A549 (cell line): ENCODE measurements at regions not wholly inside any gene's neighbourhood (a gene's known extent, or its start where the extent isn't known, plus 50 kb on each side); places are given as distances from the start of the nearest gene placed in this dataset.

Experiments
- ATAC-seq, 2 experiments: fragments of 200-7000 bp in 1 of 2; fragments of >200 bp in 1 of 2; cut with Nextera tagmentation in 1 of 2; cut with Tn5 transposase in 1 of 2; 3 replicates each; pipeline versions ENCODE4 v1.8.0 to v1.9.1; 2018 to 2020; ENCODE audit warnings: mild to moderate bottlenecking in 1 of 2, moderate library complexity in 1 of 2
- CTCF ChIA-PET: fragments of 300-600 bp; sonication (Branson Sonifier 250); formaldehyde crosslinking; extraction: SDS; loops from one replicate; lab custom pipeline; 2021; ENCODE audit warnings: antibody characterized with exemption, inconsistent platforms; lab: Yijun Ruan, JAX
- POLR2A ChIA-PET: fragments of 350-600 bp; formaldehyde crosslinking; extraction: SDS; loops from one replicate; lab custom pipeline; 2021; ENCODE audit warnings: antibody characterized with exemption, inconsistent platforms; lab: Yijun Ruan, JAX
- DNase-seq, 2 experiments: peaks; one replicate each; pipeline versions ENCODE4 v3.0.0 to v3.0.0-alpha.2; 2011 to 2016; ENCODE audit warnings: low read depth in 1 of 2, low spot score in 1 of 2
- FAIRE-seq: peaks from 2 replicates; lab custom pipeline; 2011; peaks lifted over from hg19 to GRCh38; lab: Jason Lieb, UNC
- H3K27ac ChIP-seq, 2 experiments: fragments of >200 bp; sonication (Bioruptor Twin); formaldehyde crosslinking; 3 replicates each; pipeline ENCODE4 v1.5.1; 2016 to 2017
- H3K4me1 ChIP-seq: fragments of >200 bp; sonication (Bioruptor Twin); formaldehyde crosslinking; 3 replicates; pipeline ENCODE4 v1.6.1; 2016
- H3K4me2 ChIP-seq: fragments of >200 bp; sonication (Bioruptor Twin); formaldehyde crosslinking; 3 replicates; pipeline ENCODE4 v1.6.1; 2016
- H3K4me3 ChIP-seq: fragments of >200 bp; sonication (Bioruptor Twin); formaldehyde crosslinking; 3 replicates; pipeline ENCODE4 v1.5.1; 2016
- H3K9me3 ChIP-seq: fragments of >200 bp; sonication (Bioruptor Twin); formaldehyde crosslinking; 3 replicates; pipeline ENCODE4 v1.6.1; 2016
- CEBPB ChIP-seq, 2 experiments: fragments of >200 bp in 1 of 2; sonication (Bioruptor Twin) in 1 of 2; formaldehyde crosslinking in 1 of 2; IDR thresholded peaks; 2 replicates each; pipeline ENCODE4 v1.6.1; 2012 to 2016
- EHF ChIP-seq: fragments of 250-450 bp; sonication (Bioruptor Pico); IDR thresholded peaks from 2 replicates; pipeline ENCODE4 v1.5.0; 2020; ENCODE audit warnings: mild to moderate bottlenecking
- EP300 ChIP-seq, 2 experiments: fragments of >200 bp; sonication (Bioruptor Twin); formaldehyde crosslinking; IDR thresholded peaks; 2 replicates in 1 of 2; 3 replicates in 1 of 2; pipeline ENCODE4 v1.6.1; 2016 to 2017
- ESRRA ChIP-seq: fragments of 150-350 bp; IDR thresholded peaks from 2 replicates; pipeline ENCODE4 v1.6.1; 2014; ENCODE audit warnings: mild to moderate bottlenecking, low read length, borderline replicate concordance
- FOSB ChIP-seq: fragments of 250-450 bp; sonication (Bioruptor Pico); IDR thresholded peaks from 2 replicates; pipeline ENCODE4 v1.5.0; 2020; ENCODE audit warnings: mild to moderate bottlenecking, moderate library complexity
- HDAC2 ChIP-seq: fragments of 200-600 bp; sonication (generic); IDR thresholded peaks from 2 replicates; pipeline ENCODE4 v1.6.1; 2016
- HOXA7 ChIP-seq: fragments of 250-450 bp; sonication (Bioruptor Pico); IDR thresholded peaks from 2 replicates; pipeline ENCODE4 v1.5.0; 2020; ENCODE audit warnings: mild to moderate bottlenecking, moderate library complexity
- HOXB5 ChIP-seq: fragments of 250-450 bp; sonication (Bioruptor Pico); IDR thresholded peaks from 2 replicates; pipeline ENCODE4 v1.5.0; 2020; ENCODE audit warnings: mild to moderate bottlenecking, moderate library complexity
- KDM1A ChIP-seq: fragments of 200-600 bp; sonication (generic); IDR thresholded peaks from 2 replicates; pipeline ENCODE4 v1.6.1; 2016; ENCODE audit warnings: low read depth, mild to moderate bottlenecking
- KDM5A ChIP-seq: fragments of 200-600 bp; sonication (generic); IDR thresholded peaks from 2 replicates; pipeline ENCODE4 v1.6.1; 2016; ENCODE audit warnings: antibody characterized with exemption, mild to moderate bottlenecking
- MAFK ChIP-seq: fragments of 450-650 bp; IDR thresholded peaks from 2 replicates; pipeline ENCODE4 v1.6.1; 2014; ENCODE audit not compliant: partially characterized antibody
- NPAS2 ChIP-seq: fragments of 250-450 bp; sonication (Bioruptor Pico); IDR thresholded peaks from 2 replicates; pipeline ENCODE4 v1.8.0; 2022; ENCODE audit warnings: mild to moderate bottlenecking, moderate library complexity, borderline replicate concordance
- NR3C1 ChIP-seq: fragments of >200 bp; sonication (Bioruptor Twin); formaldehyde crosslinking; IDR thresholded peaks from 3 replicates; pipeline ENCODE4 v1.6.1; 2017
- POLR2A ChIP-seq: IDR thresholded peaks from 2 replicates; pipeline ENCODE4 v1.6.1; 2012; ENCODE audit warnings: mild to moderate bottlenecking, low read length
- RARB ChIP-seq: fragments of 250-450 bp; sonication (Bioruptor Pico); IDR thresholded peaks from 2 replicates; pipeline ENCODE4 v1.8.0; 2021; ENCODE audit warnings: mild to moderate bottlenecking, moderate library complexity
- RCOR1 ChIP-seq: fragments of 150-350 bp; IDR thresholded peaks from 2 replicates; pipeline ENCODE4 v1.6.1; 2014; ENCODE audit warnings: antibody characterized with exemption, low read length, low read depth
- SMC3 ChIP-seq: fragments of >200 bp; sonication (Bioruptor Twin); formaldehyde crosslinking; IDR thresholded peaks from 3 replicates; pipeline ENCODE4 v1.6.1; 2018; ENCODE audit warnings: inconsistent platforms
- TFCP2L1 ChIP-seq: fragments of 250-450 bp; sonication (Bioruptor Pico); IDR thresholded peaks from 2 replicates; pipeline ENCODE4 v1.5.0; 2021; ENCODE audit warnings: mild to moderate bottlenecking
- ZC3H11A ChIP-seq: fragments of 450-650 bp; IDR thresholded peaks from 2 replicates; pipeline ENCODE4 v1.6.1; 2014; ENCODE audit warnings: antibody characterized with exemption, mild to moderate bottlenecking
- ZNF302 ChIP-seq: fragments of 250-450 bp; sonication (Bioruptor Pico); IDR thresholded peaks from 2 replicates; pipeline ENCODE4 v1.9.0; 2021; ENCODE audit warnings: inconsistent platforms, mild to moderate bottlenecking, moderate library complexity
- ZSCAN20 ChIP-seq: fragments of 250-450 bp; sonication (Bioruptor Pico); IDR thresholded peaks from 2 replicates; pipeline ENCODE4 v1.8.0; 2022; ENCODE audit warnings: mild to moderate bottlenecking, moderate library complexity
- WGBS: methylation state at CpG from one replicate; pipeline ENCODE4 v1.1.6; 2017; ENCODE audit errors: missing lambda C conversion rate; 5-methylcytosine and 5-hydroxymethylcytosine counted together
- TF ChIP-seq, protein P1 (sequence below): fragments of 200-600 bp; sonication (generic); IDR thresholded peaks from 2 replicates; pipeline ENCODE4 v1.6.1; 2016; ENCODE audit warnings: antibody characterized with exemption, mild to moderate bottlenecking, moderate library complexity
- TF ChIP-seq, protein P2 (sequence below): IDR thresholded peaks from 2 replicates; pipeline ENCODE4 v1.6.1; 2012
- TF ChIP-seq, protein P3 (sequence below): fragments of >200 bp; sonication (Bioruptor Twin); formaldehyde crosslinking; IDR thresholded peaks from 2 replicates; pipeline ENCODE4 v1.6.1; 2016
- TF ChIP-seq, protein P4 (sequence below): fragments of 450-650 bp; IDR thresholded peaks from 2 replicates; pipeline ENCODE4 v1.6.1; 2014; ENCODE audit warnings: antibody characterized with exemption

DNA sequence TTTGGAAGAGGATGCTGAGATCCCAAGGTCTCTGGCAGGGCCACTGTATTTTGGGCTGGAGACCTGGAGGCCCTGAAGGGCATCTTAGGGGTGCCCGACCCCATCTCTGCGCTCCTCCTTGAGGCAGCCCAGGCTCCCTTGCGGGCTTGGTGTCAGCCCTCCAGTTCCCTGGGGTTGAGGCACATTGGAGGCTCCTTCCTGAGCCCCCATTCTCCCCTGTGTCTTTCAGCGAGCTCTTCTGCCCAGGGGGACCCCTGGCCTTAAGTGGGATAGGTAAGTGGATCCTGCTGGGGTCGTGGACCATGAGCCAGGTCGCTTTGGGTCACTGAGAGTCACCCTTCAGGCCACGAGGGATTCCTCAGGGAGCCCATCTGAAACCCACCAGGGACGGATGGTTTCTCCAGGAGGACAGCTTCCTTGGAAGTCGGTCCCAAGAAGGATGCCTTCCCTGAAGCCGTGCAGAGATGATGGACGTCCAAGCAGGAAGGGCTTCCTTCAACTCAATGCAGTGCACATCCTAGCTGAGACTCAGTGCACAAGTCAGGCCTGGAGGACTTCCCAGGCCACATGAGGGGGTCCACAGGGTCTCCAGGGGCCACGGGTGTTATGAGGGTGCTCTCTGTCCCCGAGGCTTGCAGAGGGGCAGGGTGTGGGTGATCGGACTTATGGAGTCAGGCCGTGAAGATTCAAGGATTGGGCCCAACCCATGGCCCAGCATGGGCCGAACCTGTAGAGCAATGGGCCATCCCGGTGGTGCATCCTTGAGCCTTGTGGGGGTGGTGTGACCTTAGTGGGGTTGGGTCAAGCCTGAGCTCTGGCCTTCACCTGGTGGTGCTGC, 224.3 kb downstream of the SNRPN start (continued):
- TF ChIP-seq, protein P1, sequence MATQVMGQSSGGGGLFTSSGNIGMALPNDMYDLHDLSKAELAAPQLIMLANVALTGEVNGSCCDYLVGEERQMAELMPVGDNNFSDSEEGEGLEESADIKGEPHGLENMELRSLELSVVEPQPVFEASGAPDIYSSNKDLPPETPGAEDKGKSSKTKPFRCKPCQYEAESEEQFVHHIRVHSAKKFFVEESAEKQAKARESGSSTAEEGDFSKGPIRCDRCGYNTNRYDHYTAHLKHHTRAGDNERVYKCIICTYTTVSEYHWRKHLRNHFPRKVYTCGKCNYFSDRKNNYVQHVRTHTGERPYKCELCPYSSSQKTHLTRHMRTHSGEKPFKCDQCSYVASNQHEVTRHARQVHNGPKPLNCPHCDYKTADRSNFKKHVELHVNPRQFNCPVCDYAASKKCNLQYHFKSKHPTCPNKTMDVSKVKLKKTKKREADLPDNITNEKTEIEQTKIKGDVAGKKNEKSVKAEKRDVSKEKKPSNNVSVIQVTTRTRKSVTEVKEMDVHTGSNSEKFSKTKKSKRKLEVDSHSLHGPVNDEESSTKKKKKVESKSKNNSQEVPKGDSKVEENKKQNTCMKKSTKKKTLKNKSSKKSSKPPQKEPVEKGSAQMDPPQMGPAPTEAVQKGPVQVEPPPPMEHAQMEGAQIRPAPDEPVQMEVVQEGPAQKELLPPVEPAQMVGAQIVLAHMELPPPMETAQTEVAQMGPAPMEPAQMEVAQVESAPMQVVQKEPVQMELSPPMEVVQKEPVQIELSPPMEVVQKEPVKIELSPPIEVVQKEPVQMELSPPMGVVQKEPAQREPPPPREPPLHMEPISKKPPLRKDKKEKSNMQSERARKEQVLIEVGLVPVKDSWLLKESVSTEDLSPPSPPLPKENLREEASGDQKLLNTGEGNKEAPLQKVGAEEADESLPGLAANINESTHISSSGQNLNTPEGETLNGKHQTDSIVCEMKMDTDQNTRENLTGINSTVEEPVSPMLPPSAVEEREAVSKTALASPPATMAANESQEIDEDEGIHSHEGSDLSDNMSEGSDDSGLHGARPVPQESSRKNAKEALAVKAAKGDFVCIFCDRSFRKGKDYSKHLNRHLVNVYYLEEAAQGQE, result no peak
- TF ChIP-seq ESRRA, result no peak
- TF ChIP-seq POLR2A, result no peak
- TF ChIP-seq NPAS2 (CRISPR knock-in tag), result no peak
- TF ChIP-seq HOXB5 (CRISPR knock-in tag), result no peak
- no peak for TF ChIP-seq FOSB (CRISPR knock-in tag)
- no peak for TF ChIP-seq KDM1A

DNA sequence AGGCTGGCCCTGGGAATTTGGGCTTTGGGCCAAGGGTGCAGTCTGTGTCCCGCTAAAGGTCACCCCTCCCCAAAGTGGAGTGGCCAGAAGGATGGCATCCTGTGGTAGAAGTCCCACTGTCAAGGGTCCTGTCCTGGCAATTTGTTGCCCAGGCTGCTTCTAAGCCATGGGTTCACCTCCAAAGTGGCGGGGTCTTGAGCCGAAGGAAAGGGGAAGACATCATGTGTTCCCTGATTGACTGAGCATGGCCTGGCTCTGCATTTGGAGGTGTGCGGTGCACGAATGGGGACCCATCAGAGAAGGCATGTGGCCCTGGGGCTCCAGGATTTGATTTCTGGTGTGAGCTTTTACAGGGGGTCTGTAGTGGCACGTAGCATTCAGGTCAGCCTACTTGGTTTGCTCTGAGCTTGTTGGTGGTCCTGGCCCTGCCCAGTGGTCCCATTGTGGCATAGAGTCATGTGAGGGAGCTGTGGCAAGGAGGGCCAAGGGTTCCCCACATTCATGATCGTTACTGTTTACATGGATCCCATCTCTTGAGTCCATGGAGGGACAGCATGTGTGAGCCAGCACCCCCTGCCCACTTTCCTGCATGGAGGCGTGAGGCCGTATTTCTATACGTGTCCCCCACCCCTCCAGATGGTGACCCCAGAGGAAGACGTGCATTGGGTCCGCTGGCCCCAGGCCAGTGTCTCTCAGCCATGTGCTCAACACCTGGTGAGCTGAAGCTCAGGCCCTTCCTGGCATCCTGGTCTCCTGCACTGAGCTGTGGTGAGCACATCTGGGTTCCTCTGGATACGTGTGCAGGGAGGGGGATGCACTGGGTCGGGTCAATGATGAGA, 225.1 kb downstream of the SNRPN start:
- Histone ChIP-seq H3K27ac (no peak overlapping the region), H3K4me1 (no peaks in the 10 kb centered on the region), H3K4me2 (no peak overlapping the region), H3K9me3 (no peaks in the 10 kb centered on the region; the same call in 2 of the 3 replicates), H3K4me3 (no peak overlapping the region)
- ChIA-PET CTCF (no interaction called here), POLR2A (no interaction called here)
- WGBS, result 17% methylated on average over 9 of the region's 14 CpGs
- ATAC-seq (no peak), DNase-seq (no peak), FAIRE-seq (no peak)
- TF ChIP-seq, protein P2, sequence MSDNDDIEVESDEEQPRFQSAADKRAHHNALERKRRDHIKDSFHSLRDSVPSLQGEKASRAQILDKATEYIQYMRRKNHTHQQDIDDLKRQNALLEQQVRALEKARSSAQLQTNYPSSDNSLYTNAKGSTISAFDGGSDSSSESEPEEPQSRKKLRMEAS, result no peak
- TF ChIP-seq, protein P3, sequence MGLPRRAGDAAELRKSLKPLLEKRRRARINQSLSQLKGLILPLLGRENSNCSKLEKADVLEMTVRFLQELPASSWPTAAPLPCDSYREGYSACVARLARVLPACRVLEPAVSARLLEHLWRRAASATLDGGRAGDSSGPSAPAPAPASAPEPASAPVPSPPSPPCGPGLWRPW, result no peak
- no peak for TF ChIP-seq CEBPB (IDR thresholded peaks at IDR 0.05)
- TF ChIP-seq POLR2A, result no peak

DNA sequence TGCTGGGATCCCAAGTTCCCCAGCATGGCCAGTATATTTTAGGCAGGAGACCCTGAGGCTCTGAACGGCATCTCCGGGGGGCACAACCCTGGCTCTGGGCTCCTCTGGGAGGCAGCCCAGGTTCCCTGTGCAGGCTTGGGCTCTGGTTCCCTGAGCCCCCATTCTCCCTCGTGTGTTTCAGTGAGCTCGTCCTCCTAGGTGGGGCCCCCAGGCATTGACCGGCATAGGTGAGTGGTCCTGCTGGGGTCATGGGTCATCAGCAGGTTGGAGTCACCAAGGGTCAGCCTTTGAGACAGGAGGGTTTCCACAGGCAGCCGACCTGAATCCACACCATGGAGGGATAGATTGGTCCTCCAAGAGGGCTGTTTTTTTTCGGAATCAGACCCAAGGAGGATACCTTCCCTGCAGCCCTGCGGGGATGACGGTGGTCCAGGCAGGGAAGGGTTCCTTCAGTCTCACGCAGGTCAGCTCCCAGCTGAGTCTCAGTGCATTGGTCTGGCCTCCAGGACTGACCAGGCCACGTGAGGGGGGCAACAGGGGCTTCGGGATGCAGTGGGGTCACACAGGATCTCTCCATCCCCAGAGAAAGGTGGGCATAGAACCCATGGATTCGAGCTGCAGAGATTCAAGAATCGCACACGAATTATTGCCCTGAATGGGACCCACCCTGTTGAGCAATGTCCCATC, 226.0 kb downstream of the SNRPN start:
- Histone ChIP-seq H3K4me1 (no peaks in the 10 kb centered on the region), H3K27ac (no peak overlapping the region), H3K4me3 (no peak overlapping the region), H3K9me3 (no peaks in the 10 kb centered on the region; the same call in 2 of the 3 replicates), H3K4me2 (no peak overlapping the region)
- ATAC-seq (no peak), DNase-seq (no peak), FAIRE-seq (no peak)
- TF ChIP-seq EHF (CRISPR knock-in tag), result no peak
- TF ChIP-seq RARB (CRISPR knock-in tag), result no peak
- no peak for TF ChIP-seq MAFK
- no peak for TF ChIP-seq FOSB (CRISPR knock-in tag)
- TF ChIP-seq EP300 (IDR thresholded peaks at IDR 0.05), result no peak
- no peak for TF ChIP-seq ZSCAN20 (CRISPR knock-in tag)
- no peak for TF ChIP-seq ZC3H11A
- TF ChIP-seq NR3C1, result no peak
- TF ChIP-seq TFCP2L1 (CRISPR knock-in tag), result no peak
- TF ChIP-seq RCOR1, result no peak
- no peak for TF ChIP-seq ZNF302 (CRISPR knock-in tag)
- TF ChIP-seq SMC3, result no peak
- TF ChIP-seq, protein P4, sequence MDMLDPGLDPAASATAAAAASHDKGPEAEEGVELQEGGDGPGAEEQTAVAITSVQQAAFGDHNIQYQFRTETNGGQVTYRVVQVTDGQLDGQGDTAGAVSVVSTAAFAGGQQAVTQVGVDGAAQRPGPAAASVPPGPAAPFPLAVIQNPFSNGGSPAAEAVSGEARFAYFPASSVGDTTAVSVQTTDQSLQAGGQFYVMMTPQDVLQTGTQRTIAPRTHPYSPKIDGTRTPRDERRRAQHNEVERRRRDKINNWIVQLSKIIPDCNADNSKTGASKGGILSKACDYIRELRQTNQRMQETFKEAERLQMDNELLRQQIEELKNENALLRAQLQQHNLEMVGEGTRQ, result no peak
- no peak for TF ChIP-seq HOXA7 (CRISPR knock-in tag)
- TF ChIP-seq POLR2A, result no peak
- TF ChIP-seq KDM5A, result no peak
- no peak for TF ChIP-seq HDAC2
- ChIA-PET POLR2A (no interaction called here), CTCF (no interaction called here)
- 36% methylated on average over 5 of the region's 15 CpGs for WGBS
